ENCODE measurements at regions not wholly inside any gene's neighbourhood (a gene's known extent, or its start where the extent isn't known, plus 50 kb on each side); places are given as distances from the start of the nearest gene placed in this dataset.

DNA sequence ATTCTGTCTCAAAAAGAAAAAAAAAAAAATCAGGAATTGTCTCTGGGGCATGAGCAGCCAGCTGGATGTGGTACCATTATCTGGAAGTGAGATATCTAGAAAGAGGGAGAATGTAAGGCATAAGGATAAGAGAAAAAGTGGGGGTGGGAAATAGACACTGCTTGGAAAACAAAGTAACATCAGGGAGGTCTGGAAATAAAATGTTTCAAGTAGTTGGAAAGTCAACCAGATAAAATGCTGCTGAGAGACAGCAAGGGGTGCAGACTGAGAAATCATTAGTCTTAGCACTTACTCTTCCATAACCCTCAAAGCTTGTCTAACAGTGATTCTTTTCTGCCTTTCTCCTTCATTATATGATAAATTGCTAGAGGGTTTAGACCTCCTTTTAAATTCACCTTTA is 159.7 kb upstream of the TBL1XR1 start:
- TF ChIP-seq, protein P1, sequence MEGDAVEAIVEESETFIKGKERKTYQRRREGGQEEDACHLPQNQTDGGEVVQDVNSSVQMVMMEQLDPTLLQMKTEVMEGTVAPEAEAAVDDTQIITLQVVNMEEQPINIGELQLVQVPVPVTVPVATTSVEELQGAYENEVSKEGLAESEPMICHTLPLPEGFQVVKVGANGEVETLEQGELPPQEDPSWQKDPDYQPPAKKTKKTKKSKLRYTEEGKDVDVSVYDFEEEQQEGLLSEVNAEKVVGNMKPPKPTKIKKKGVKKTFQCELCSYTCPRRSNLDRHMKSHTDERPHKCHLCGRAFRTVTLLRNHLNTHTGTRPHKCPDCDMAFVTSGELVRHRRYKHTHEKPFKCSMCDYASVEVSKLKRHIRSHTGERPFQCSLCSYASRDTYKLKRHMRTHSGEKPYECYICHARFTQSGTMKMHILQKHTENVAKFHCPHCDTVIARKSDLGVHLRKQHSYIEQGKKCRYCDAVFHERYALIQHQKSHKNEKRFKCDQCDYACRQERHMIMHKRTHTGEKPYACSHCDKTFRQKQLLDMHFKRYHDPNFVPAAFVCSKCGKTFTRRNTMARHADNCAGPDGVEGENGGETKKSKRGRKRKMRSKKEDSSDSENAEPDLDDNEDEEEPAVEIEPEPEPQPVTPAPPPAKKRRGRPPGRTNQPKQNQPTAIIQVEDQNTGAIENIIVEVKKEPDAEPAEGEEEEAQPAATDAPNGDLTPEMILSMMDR (IDR thresholded peaks at IDR 0.05; ENCODE audit: low read depth, low read length, missing control alignments), result no peak
- DNase-seq (ENCODE audit: low read depth), result no peak
- H3K4me3 ChIP-seq (ENCODE audit: low read depth, low read length), result no peak overlapping the region

DNA sequence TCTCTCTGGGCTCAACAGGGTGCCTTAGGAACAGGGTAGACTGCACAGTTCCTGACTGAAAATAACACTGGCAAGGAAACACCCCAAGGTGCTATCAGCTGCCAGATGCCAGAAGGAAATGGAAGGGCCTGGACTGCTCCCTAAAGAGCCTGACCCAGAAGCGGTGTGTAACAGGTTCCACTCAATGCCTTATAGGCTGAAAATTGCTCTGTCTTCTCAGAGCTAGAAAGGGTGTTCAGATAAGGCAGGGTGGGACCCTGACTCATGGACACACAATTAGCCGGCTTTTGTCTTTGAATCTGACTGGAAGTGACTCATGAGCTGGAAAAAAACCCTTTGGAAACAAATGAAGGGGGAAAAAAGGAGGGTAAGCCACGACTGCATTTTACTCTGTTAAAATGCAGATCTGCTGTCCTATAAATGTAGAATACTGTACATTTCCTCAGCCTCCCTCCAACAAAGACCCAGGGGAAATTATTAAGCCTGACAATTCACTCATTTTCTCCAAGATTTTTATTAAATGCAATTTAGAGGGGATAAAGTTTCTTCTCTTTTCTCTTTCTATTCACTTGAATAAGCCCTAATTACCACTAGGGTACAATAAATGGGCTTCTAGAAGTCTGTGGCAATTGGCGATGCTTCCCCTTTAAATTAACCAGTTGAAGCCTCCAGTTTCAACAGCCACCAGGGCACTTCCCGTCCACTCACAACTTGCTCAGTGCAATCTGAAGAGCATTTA is 160.2 kb upstream of the TBL1XR1 start:
- TF ChIP-seq, protein P1 (IDR thresholded peaks at IDR 0.05; ENCODE audit: low read depth, low read length, missing control alignments), result no peak
- no peak for DNase-seq (ENCODE audit: low read depth)
- peak overlapping the region; percentile 38; the same call in 1 of the 2 replicates for H3K4me3 ChIP-seq (ENCODE audit: low read depth, low read length)

DNA sequence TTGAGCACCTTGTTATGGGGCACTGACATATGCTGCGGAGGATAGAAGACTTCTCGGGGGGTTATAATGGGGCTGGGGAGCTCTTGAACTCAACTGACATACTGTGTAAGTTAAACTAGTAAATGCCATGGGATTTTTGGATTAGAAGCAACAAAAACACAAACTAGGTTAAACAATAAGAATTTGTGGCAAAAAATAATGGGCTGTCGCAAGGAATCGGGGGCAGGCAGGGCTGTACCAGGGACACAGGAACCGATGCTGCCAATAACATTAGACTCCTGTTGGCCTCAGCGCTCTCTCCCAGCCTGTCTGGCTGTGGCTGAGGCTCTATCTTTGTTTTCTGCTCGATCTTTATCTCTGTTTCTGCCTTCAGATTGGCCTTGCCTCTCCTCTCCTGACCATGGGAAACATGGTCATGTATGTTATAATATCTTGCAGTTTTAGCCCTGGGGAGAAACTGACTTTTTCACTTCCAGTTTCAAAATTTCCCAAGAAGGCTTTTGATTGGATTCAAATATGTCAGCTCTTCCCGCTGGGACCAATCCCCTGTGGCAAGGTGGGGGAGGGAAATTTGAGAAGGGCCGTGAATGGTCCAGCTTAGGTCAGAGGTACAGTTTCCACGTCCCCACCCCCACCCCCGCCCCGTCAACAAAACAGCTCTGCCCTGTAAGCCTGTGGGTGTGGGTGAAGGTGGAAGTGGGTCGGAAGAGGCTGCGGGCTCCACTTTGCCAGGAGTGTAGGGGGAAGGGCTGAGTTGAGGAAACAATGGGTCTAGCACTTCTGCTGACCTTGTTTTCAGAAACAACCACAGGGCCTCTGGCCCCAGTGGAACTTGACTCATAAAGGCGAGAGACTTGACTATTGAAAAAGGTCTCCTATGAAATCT is 161.1 kb upstream of the TBL1XR1 start:
- TF ChIP-seq, protein P1 (IDR thresholded peaks at IDR 0.05; ENCODE audit: low read depth, low read length, missing control alignments), result no peak
- DNase-seq (ENCODE audit: low read depth), result peak; percentile 84
- H3K4me3 ChIP-seq (ENCODE audit: low read depth, low read length), result peak overlapping the region; percentile 38

DNA sequence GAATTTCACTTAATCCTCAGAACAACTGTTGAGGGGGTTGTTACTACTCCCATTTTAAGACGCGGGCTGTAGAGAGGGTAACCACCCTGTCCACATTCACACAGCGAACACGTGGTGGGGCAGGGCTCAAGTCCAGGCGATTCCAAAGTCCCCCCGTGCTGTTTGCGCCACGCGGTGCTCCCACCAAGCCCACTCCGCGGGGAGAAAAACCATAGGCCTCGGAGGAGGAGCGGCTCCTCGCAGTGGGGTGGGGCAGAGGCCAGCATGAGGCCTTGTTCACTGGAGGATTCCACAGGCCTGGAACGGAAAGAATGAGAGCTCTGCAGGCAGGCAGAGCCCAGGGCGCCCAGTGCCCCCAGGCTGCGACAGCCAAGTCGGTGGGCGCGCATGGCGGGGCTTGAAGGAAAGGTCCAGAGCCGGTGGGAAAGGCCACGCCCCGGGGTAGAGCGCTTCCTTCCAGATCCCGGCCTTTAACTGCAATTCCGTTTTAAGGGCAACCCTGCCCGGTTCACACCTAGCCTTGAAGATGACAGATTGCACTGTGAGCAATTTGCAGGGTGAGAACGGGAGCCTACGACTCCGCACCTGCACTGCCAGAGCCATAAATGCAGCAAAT is 161.8 kb upstream of the TBL1XR1 start:
- peak overlapping the region; percentile 17 for H3K4me3 ChIP-seq (ENCODE audit: low read depth, low read length)
- TF ChIP-seq, protein P1 (IDR thresholded peaks at IDR 0.05; ENCODE audit: low read depth, low read length, missing control alignments), result no peak
- DNase-seq (ENCODE audit: low read depth), result no peak

DNA sequence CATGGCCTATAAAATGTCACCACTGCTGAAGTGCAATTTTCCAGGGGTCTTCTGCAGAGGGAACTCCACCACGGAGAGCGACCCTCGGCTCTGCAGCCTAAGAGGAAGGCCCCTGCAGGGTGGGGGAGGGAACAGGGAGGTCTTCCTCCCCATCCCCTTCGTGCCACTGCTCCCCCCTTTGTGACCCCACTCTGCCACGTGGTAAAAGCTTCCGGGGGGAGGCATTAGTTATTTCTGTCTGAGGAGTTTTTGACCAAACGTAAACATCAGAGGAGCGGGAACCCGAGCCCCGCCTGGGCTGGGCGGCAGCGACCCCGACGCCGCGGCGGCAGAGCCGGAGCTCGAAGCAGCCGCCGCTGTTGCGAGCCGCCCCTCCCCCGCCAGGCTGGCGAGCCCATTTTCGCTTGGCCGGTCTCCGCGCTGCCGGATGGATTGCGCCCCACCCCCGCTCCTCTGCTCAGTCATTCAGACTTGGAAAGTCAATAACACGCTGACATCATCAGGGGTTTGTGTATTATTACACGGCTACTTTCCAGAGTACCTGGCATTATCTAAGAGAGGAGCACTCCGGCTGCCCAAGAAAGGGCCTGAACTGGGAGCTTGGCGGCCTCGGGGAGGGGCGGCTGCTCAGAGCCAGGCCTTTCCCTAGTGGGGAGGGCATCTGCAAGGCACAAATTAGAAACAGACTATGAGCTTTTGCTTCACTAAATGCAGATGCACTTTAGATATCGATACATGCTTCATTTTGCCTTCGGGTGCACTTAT is 162.5 kb upstream of the TBL1XR1 start:
- TF ChIP-seq, protein P1 (IDR thresholded peaks at IDR 0.05; ENCODE audit: low read depth, low read length, missing control alignments), result no peak

More for the DNA sequence above, 162.5 kb upstream of the TBL1XR1 start:
- peak; percentile 94 for DNase-seq (ENCODE audit: low read depth)
- peak overlapping the region; percentile 39 for H3K4me3 ChIP-seq (ENCODE audit: low read depth, low read length)

Measured in GM12864 (cell line).